ENCODE measurements at regions not wholly inside any gene's neighbourhood (a gene's known extent, or its start where the extent isn't known, plus 50 kb on each side); places are given as distances from the start of the nearest gene placed in this dataset.

GRCh38 chr6:43922426-43923375 is 152.7 kb downstream of the VEGFA start:
- DNase-seq (ENCODE audit: low spot score in 2 of 2) (no peak), ATAC-seq (no peak)
- Mint-ChIP-seq H3K27ac (no peak overlapping the region), H3K36me3 (no peaks in the 10 kb centered on the region), H3K9me3 (no peaks in the 10 kb centered on the region)

GRCh38 chr6:43921548-43922425 is 151.8 kb downstream of the VEGFA start:
- DNase-seq (ENCODE audit: low spot score in 2 of 2) (no peak), ATAC-seq (no peak)

GRCh38 chr6:43921039-43921438 is 151.0 kb downstream of the VEGFA start:
- Mint-ChIP-seq H3K36me3 (no peaks in the 10 kb centered on the region), H3K27ac (no peak overlapping the region), H3K9me3 (no peaks in the 10 kb centered on the region)
- DNase-seq (ENCODE audit: low spot score in 2 of 2) (no peak), ATAC-seq (no peak)

More at GRCh38 chr6:43921548-43922425, 151.8 kb downstream of the VEGFA start:
- Mint-ChIP-seq H3K36me3 (no peaks in the 10 kb centered on the region), H3K27ac (no peak overlapping the region), H3K9me3 (no peaks in the 10 kb centered on the region)

- ATAC-seq, result no peak
- H3K9me3 Mint-ChIP-seq, result no peaks in the 10 kb centered on the region
- H3K36me3 Mint-ChIP-seq, result no peaks in the 10 kb centered on the region
- H3K27ac Mint-ChIP-seq, result no peak overlapping the region
- DNase-seq (ENCODE audit: low spot score in 2 of 2), result no peak
These were observed 149.8 kb downstream of the VEGFA start for GRCh38 chr6:43919774-43920173.

- no peak overlapping the region for H3K27ac Mint-ChIP-seq
- H3K36me3 Mint-ChIP-seq, result no peaks in the 10 kb centered on the region
- ATAC-seq, result no peak
- no peak for DNase-seq (ENCODE audit: low spot score in 2 of 2)
- H3K9me3 Mint-ChIP-seq, result no peaks in the 10 kb centered on the region
These were observed 147.9 kb downstream of the VEGFA start for GRCh38 chr6:43917878-43918382.

GRCh38 chr6:43916924-43917877 is 147.2 kb downstream of the VEGFA start:
- no peaks in the 10 kb centered on the region for H3K9me3 Mint-ChIP-seq
- no peak for ATAC-seq
- H3K36me3 Mint-ChIP-seq, result no peaks in the 10 kb centered on the region
- DNase-seq (ENCODE audit: low spot score in 2 of 2), result no peak
- no peak overlapping the region for H3K27ac Mint-ChIP-seq

- Mint-ChIP-seq H3K36me3 (no peaks in the 10 kb centered on the region), H3K9me3 (no peaks in the 10 kb centered on the region), H3K27ac (no peak overlapping the region)
- DNase-seq (ENCODE audit: low spot score in 2 of 2) (no peak), ATAC-seq (no peak)
These were observed 146.2 kb downstream of the VEGFA start for GRCh38 chr6:43915986-43916923.

- no peak for DNase-seq (ENCODE audit: low spot score in 2 of 2)
- no peak for ATAC-seq
- Mint-ChIP-seq H3K27ac (peak overlapping the region in 1 of 2 donors; percentile 47), H3K36me3 (no peaks in the 10 kb centered on the region), H3K9me3 (no peaks in the 10 kb centered on the region)
These were observed 145.3 kb downstream of the VEGFA start for GRCh38 chr6:43915208-43915869.

GRCh38 chr6:43914272-43915147 is 144.5 kb downstream of the VEGFA start:
- H3K9me3 Mint-ChIP-seq, result no peaks in the 10 kb centered on the region
- DNase-seq (ENCODE audit: low spot score in 2 of 2) (no peak), ATAC-seq (no peak)
- H3K36me3 Mint-ChIP-seq, result no peaks in the 10 kb centered on the region
- no peak overlapping the region for H3K27ac Mint-ChIP-seq

- ATAC-seq, result no peak
- Mint-ChIP-seq H3K36me3 (no peaks in the 10 kb centered on the region), H3K27ac (no peak overlapping the region)
These were observed 143.6 kb downstream of the VEGFA start for GRCh38 chr6:43913375-43914271.

GRCh38 chr6:43912598-43913371 is 142.8 kb downstream of the VEGFA start:
- no peaks in the 10 kb centered on the region for H3K9me3 Mint-ChIP-seq
- H3K27ac Mint-ChIP-seq, result no peak overlapping the region
- ATAC-seq, result no peak
- no peak for DNase-seq (ENCODE audit: low spot score in 2 of 2)
- H3K36me3 Mint-ChIP-seq, result no peaks in the 10 kb centered on the region

More at GRCh38 chr6:43913375-43914271, 143.6 kb downstream of the VEGFA start:
- no peaks in the 10 kb centered on the region for H3K9me3 Mint-ChIP-seq
- DNase-seq (ENCODE audit: low spot score in 2 of 2), result no peak

- Mint-ChIP-seq H3K27ac (no peak overlapping the region), H3K9me3 (no peaks in the 10 kb centered on the region), H3K36me3 (no peaks in the 10 kb centered on the region)
- ATAC-seq (no peak), DNase-seq (ENCODE audit: low spot score in 2 of 2) (no peak)
These were observed 142.1 kb downstream of the VEGFA start for GRCh38 chr6:43912116-43912577.
